ENCODE measurements at regions not wholly inside any gene's neighbourhood (a gene's known extent, or its start where the extent isn't known, plus 50 kb on each side); places are given as distances from the start of the nearest gene placed in this dataset.
"Not testable (repeated sequence)": the region's sequence is repeated elsewhere in the genome, so short reads cannot be mapped to it uniquely, and the experiment has no call there.

- no peak for DNase-seq (ENCODE audit: low spot score in 2 of 2)
- TF ChIP-seq CTCF (IDR thresholded peaks at IDR 0.05) (no peak), POLR2AphosphoS5 (IDR thresholded peaks at IDR 0.05) (no peak), EP300 (IDR thresholded peaks at IDR 0.05) (no peak), POLR2A (IDR thresholded peaks at IDR 0.05) (no peak)
Measured at GRCh38 chr13:54433493-54434206, 1405.0 kb downstream of the OLFM4 start.

GRCh38 chr13:54440853-54441400 lies 1412.3 kb downstream of the OLFM4 start:
- WGBS, result 99% methylated on average over 22 of the region's 27 CpGs
- H3K4me1 ChIP-seq; DNase-seq (ENCODE audit: low spot score in 2 of 2); H3K27ac ChIP-seq; H3K27me3 ChIP-seq; H3K36me3 ChIP-seq; H3K9me3 ChIP-seq; H3K4me3 ChIP-seq: not testable (repeated sequence)

More at GRCh38 chr13:54433493-54434206, 1405.0 kb downstream of the OLFM4 start:
- 78% methylated on average over 4 of the region's 4 CpGs for WGBS
- H3K27me3 ChIP-seq, result no peaks in the 10 kb centered on the region
- H3K27ac ChIP-seq, result no peak overlapping the region
- H3K4me1 ChIP-seq, result no peaks in the 10 kb centered on the region
- H3K9me3 ChIP-seq, result no peaks in the 10 kb centered on the region
- H3K36me3 ChIP-seq, result no peaks in the 10 kb centered on the region
- H3K4me3 ChIP-seq, result no peak overlapping the region

- Histone ChIP-seq H3K9me3 (no peaks in the 10 kb centered on the region), H3K36me3 (no peaks in the 10 kb centered on the region), H3K4me3 (no peak overlapping the region), H3K27me3 (no peaks in the 10 kb centered on the region), H3K4me1 (no peaks in the 10 kb centered on the region), H3K27ac (no peak overlapping the region)
- no peak for DNase-seq (ENCODE audit: low spot score in 2 of 2)
- TF ChIP-seq POLR2A (IDR thresholded peaks at IDR 0.05), result no peak
- TF ChIP-seq EP300 (IDR thresholded peaks at IDR 0.05), result no peak
- TF ChIP-seq POLR2AphosphoS5 (IDR thresholded peaks at IDR 0.05), result no peak
- no peak for TF ChIP-seq CTCF (IDR thresholded peaks at IDR 0.05)
- 85% methylated on average over 3 of the region's 3 CpGs for WGBS
Measured at GRCh38 chr13:54445453-54445852, 1416.8 kb downstream of the OLFM4 start.

- TF ChIP-seq POLR2A (IDR thresholded peaks at IDR 0.05) (no peak), CTCF (IDR thresholded peaks at IDR 0.05) (no peak), EP300 (IDR thresholded peaks at IDR 0.05) (no peak), POLR2AphosphoS5 (IDR thresholded peaks at IDR 0.05) (no peak)
- H3K27ac ChIP-seq, result no peak overlapping the region
- no peak for DNase-seq (ENCODE audit: low spot score in 2 of 2)
- no peak overlapping the region for H3K4me3 ChIP-seq
- H3K27me3 ChIP-seq, result no peaks in the 10 kb centered on the region
- H3K36me3 ChIP-seq, result no peaks in the 10 kb centered on the region
- no peaks in the 10 kb centered on the region for H3K4me1 ChIP-seq
- H3K9me3 ChIP-seq, result no peaks in the 10 kb centered on the region
Measured at GRCh38 chr13:54445865-54446264, 1417.3 kb downstream of the OLFM4 start.

- Histone ChIP-seq H3K27ac (no peak overlapping the region), H3K27me3 (no peaks in the 10 kb centered on the region)
- WGBS, result 85% methylated on average over 1 of the region's 1 CpG
Measured at GRCh38 chr13:54449922-54450321, 1421.3 kb downstream of the OLFM4 start.

More at GRCh38 chr13:54449922-54450321, 1421.3 kb downstream of the OLFM4 start:
- DNase-seq (ENCODE audit: low spot score in 2 of 2), result no peak
- TF ChIP-seq CTCF (IDR thresholded peaks at IDR 0.05) (no peak), POLR2AphosphoS5 (IDR thresholded peaks at IDR 0.05) (no peak), POLR2A (IDR thresholded peaks at IDR 0.05) (no peak), EP300 (IDR thresholded peaks at IDR 0.05) (no peak)
- Histone ChIP-seq H3K9me3 (no peaks in the 10 kb centered on the region), H3K4me3 (no peak overlapping the region), H3K36me3 (no peaks in the 10 kb centered on the region), H3K4me1 (no peaks in the 10 kb centered on the region)

Data from suprapubic skin (tissue), 4 donors.